CD14-positive monocyte (primary cell): ENCODE measurements at regions not wholly inside any gene's neighbourhood (a gene's known extent, or its start where the extent isn't known, plus 50 kb on each side); places are given as distances from the start of the nearest gene placed in this dataset.

Source experiments
- DNase-seq, 3 donors: peaks; one replicate each; pipeline ENCODE4 v3.0.0-alpha.2; 2011 to 2022
- H2AFZ ChIP-seq: 2 replicates; pipeline ENCODE4 v1.6.0; 2012; ENCODE audit warnings: mild to moderate bottlenecking, low read depth, low read length, inconsistent platforms; ENCODE audit not compliant: insufficient read depth, poor library complexity, severe bottlenecking
- H3K27ac ChIP-seq, 2 donors: 1 replicate in 1 of 2; 2 replicates in 1 of 2; pipeline ENCODE4 v1.5.1; 2012 to 2013; ENCODE audit warnings: low read length in 2 of 2, control low read depth in 1 of 2, inconsistent platforms in 1 of 2, low read depth in 1 of 2, mild to moderate bottlenecking in 1 of 2
- H3K27me3 ChIP-seq, 2 donors: one replicate each; pipeline versions ENCODE4 v1.6.0 to v1.6.1; 2011 to 2013; ENCODE audit warnings: low read length in 2 of 2; ENCODE audit not compliant: control insufficient read depth in 2 of 2, insufficient read depth in 2 of 2
- H3K36me3 ChIP-seq, 2 donors: replicated peaks in 1 of 2; 1 replicate in 1 of 2; 2 replicates in 1 of 2; pipeline versions ENCODE4 v1.5.1 to v1.6.1; 2012 to 2013; ENCODE audit warnings: low read length in 2 of 2, control low read depth in 1 of 2, inconsistent platforms in 1 of 2, mild to moderate bottlenecking in 1 of 2; ENCODE audit not compliant: insufficient read depth in 2 of 2, control insufficient read depth in 1 of 2
- H3K4me1 ChIP-seq, 2 donors: 1 replicate in 1 of 2; 2 replicates in 1 of 2; pipeline versions ENCODE4 v1.5.1 to v1.6.1; 2012 to 2013; ENCODE audit warnings: low read length in 2 of 2, control low read depth in 1 of 2, inconsistent platforms in 1 of 2, mild to moderate bottlenecking in 1 of 2, moderate library complexity in 1 of 2; ENCODE audit not compliant: insufficient read depth in 2 of 2, control insufficient read depth in 1 of 2
- H3K4me2 ChIP-seq: replicated peaks from 2 replicates; pipeline ENCODE3; 2012; ENCODE audit warnings: low read length, moderate library complexity, mild to moderate bottlenecking; ENCODE audit not compliant: poor library complexity, severe bottlenecking; ENCODE audit errors: extremely low read depth
- H3K4me3 ChIP-seq, 3 experiments: fragments of 200-600 bp in 1 of 3; sonication (generic) in 1 of 3; replicated peaks in 1 of 3; 1 replicate in 2 of 3; 2 replicates in 1 of 3; pipeline ENCODE4 v1.5.1; 2011 to 2013; ENCODE audit warnings: low read length in 3 of 3, mild to moderate bottlenecking in 3 of 3, control low read depth in 2 of 3, low read depth in 2 of 3, inconsistent platforms in 1 of 3, moderate library complexity in 1 of 3
- H3K79me2 ChIP-seq: 2 replicates; pipeline ENCODE4 v1.6.0; 2012; ENCODE audit warnings: mild to moderate bottlenecking, control low read depth, inconsistent platforms, low read length, moderate library complexity; ENCODE audit not compliant: insufficient read depth
- H3K9ac ChIP-seq: 2 replicates; pipeline ENCODE4 v1.6.0; 2017; ENCODE audit warnings: low read length, mild to moderate bottlenecking; ENCODE audit not compliant: insufficient read depth, poor library complexity, severe bottlenecking
- H3K9me3 ChIP-seq, 2 donors: replicated peaks in 1 of 2; 1 replicate in 1 of 2; 2 replicates in 1 of 2; pipeline versions ENCODE4 v1.5.1 to v1.6.1; 2012 to 2013; ENCODE audit warnings: low read length in 2 of 2, control low read depth in 1 of 2; ENCODE audit not compliant: control insufficient read depth in 1 of 2, insufficient read depth in 1 of 2
- H4K20me1 ChIP-seq: 2 replicates; pipeline ENCODE4 v1.6.0; 2012; ENCODE audit warnings: mild to moderate bottlenecking, low read length, control low read depth, moderate library complexity; ENCODE audit not compliant: insufficient read depth
- H3K27ac Mint-ChIP-seq, 7 donors: one replicate each; pipeline ENCODE4 v1.8.0; 2020; ENCODE audit warnings: mild to moderate bottlenecking in 7 of 7, mixed read lengths in 7 of 7, moderate library complexity in 6 of 7, inconsistent platforms in 2 of 7
- H3K27me3 Mint-ChIP-seq, 3 donors: one replicate each; pipeline ENCODE4 v1.8.0; 2021 to 2022; ENCODE audit warnings: low read depth in 3 of 3, mild to moderate bottlenecking in 3 of 3, mixed read lengths in 3 of 3, moderate library complexity in 3 of 3, inconsistent platforms in 1 of 3
- H3K36me3 Mint-ChIP-seq, 2 donors: one replicate each; pipeline ENCODE4 v1.8.0; 2020; ENCODE audit warnings: mixed read lengths in 2 of 2, inconsistent platforms in 1 of 2, mild to moderate bottlenecking in 1 of 2
- H3K4me1 Mint-ChIP-seq: one replicate; pipeline ENCODE4 v1.8.0; 2020; ENCODE audit warnings: mild to moderate bottlenecking, mixed read lengths
- H3K4me3 Mint-ChIP-seq, 2 donors: one replicate each; pipeline ENCODE4 v1.8.0; 2020; ENCODE audit warnings: mild to moderate bottlenecking in 2 of 2, mixed read lengths in 2 of 2, moderate library complexity in 1 of 2
- H3K9me3 Mint-ChIP-seq, 7 donors: one replicate each; pipeline ENCODE4 v1.8.0; 2020 to 2022; ENCODE audit warnings: mixed read lengths in 7 of 7, mild to moderate bottlenecking in 6 of 7, moderate library complexity in 6 of 7, inconsistent platforms in 2 of 7
- CTCF ChIP-seq: fragments of 200-600 bp; IDR thresholded peaks from one replicate; pipeline ENCODE4 v1.8.0; 2022; ENCODE audit warnings: antibody characterized with exemption, mild to moderate bottlenecking
- WGBS: methylation state at CpG from one replicate; pipeline ENCODE4 v1.1.5; 2013; ENCODE audit warnings: missing lambda C conversion rate; ENCODE audit not compliant: insufficient coverage; 5-methylcytosine and 5-hydroxymethylcytosine counted together
- intact Hi-C, 2 donors: fragments of 100-400 bp; cut with micrococcal nuclease; formaldehyde crosslinking; loops; one replicate each; pipeline versions ENCODE4 v1.15.0 to v1.15.1; 2023

GRCh38 chr1:166579557-166580501 is 259.4 kb upstream of the POGK start:
- Mint-ChIP-seq H3K4me3 (no peak overlapping the region), H3K27ac (no peak overlapping the region), H3K9me3 (peaks cover 0 to 4% (median 3%) of the 10 kb centered on the region in 7 donors), H3K4me1 (no peaks in the 10 kb centered on the region), H3K36me3 (no peaks in the 10 kb centered on the region), H3K27me3 (peaks cover 0 to 6% (median 1%) of the 10 kb centered on the region in 3 donors)
- DNase-seq, result no peak
- intact Hi-C loops, result no loop called here
- no peak overlapping the region for H3K4me2 ChIP-seq
- no peak overlapping the region for H3K4me3 ChIP-seq
- no peak overlapping the region for H3K27ac ChIP-seq
- no peaks in the 10 kb centered on the region for H4K20me1 ChIP-seq
- H3K9ac ChIP-seq, result no peak overlapping the region
- H3K36me3 ChIP-seq, result no peaks in the 10 kb centered on the region
- H3K27me3 ChIP-seq, result no peaks in the 10 kb centered on the region
- H3K9me3 ChIP-seq, result no peaks in the 10 kb centered on the region
- no peak for TF ChIP-seq CTCF
- no peaks in the 10 kb centered on the region for H3K79me2 ChIP-seq
- no peaks in the 10 kb centered on the region for H3K4me1 ChIP-seq
- WGBS, result no CpG with 5 or more reads among the region's 7 CpGs
- no peak overlapping the region for H2AFZ ChIP-seq

- H3K4me3 ChIP-seq, result no peak overlapping the region
- H3K27me3 ChIP-seq, result no peaks in the 10 kb centered on the region
- Mint-ChIP-seq H3K36me3 (no peaks in the 10 kb centered on the region), H3K4me1 (no peaks in the 10 kb centered on the region), H3K4me3 (no peak overlapping the region), H3K27ac (no peak overlapping the region), H3K27me3 (peaks cover 0 to 1% (median 0%) of the 10 kb centered on the region in 3 donors), H3K9me3 (peaks cover 0 to 2% (median 0%) of the 10 kb centered on the region in 7 donors)
- no peak overlapping the region for H3K27ac ChIP-seq
- TF ChIP-seq CTCF, result no peak
- H3K9me3 ChIP-seq, result no peaks in the 10 kb centered on the region
- intact Hi-C loops, result no loop called here
- H4K20me1 ChIP-seq, result no peaks in the 10 kb centered on the region
- no peaks in the 10 kb centered on the region for H3K79me2 ChIP-seq
- H3K9ac ChIP-seq, result no peak overlapping the region
- H3K4me2 ChIP-seq, result no peak overlapping the region
- H3K4me1 ChIP-seq, result no peaks in the 10 kb centered on the region
- WGBS, result no CpG with 5 or more reads among the region's 6 CpGs
- H3K36me3 ChIP-seq, result no peaks in the 10 kb centered on the region
- no peak overlapping the region for H2AFZ ChIP-seq
- no peak for DNase-seq
Measured at GRCh38 chr1:166588741-166589140, 250.5 kb upstream of the POGK start.
